ENCODE measurements at regions not wholly inside any gene's neighbourhood (a gene's known extent, or its start where the extent isn't known, plus 50 kb on each side); places are given as distances from the start of the nearest gene placed in this dataset.

DNA sequence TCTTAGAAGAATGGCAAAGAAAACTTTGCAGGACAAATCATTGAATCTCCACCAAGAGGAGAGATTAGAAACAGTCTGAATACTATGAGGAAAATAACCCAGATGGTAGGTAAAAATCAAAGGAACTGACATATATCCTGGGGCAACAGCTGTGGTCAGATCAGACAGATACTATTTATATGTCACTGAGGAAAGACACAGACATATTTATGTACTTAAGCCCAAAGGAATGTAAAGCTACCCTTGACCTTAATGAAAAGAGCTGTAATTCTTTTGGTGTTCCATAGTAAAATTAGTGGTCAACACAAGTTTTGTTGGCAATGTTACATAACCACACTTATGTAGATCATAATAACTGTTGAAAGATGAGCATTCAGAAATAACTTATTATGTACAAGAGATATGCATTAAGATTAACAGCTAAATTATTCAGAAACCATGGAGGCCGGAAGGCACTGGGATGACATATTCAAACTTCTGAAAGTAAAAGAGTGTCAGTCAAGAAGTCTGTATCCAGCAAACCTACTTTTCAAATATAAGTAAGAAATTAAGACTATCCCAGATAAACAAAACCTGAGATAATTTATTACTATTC is 166.1 kb upstream of the SAMSN1 start:
- TF ChIP-seq, protein P1, sequence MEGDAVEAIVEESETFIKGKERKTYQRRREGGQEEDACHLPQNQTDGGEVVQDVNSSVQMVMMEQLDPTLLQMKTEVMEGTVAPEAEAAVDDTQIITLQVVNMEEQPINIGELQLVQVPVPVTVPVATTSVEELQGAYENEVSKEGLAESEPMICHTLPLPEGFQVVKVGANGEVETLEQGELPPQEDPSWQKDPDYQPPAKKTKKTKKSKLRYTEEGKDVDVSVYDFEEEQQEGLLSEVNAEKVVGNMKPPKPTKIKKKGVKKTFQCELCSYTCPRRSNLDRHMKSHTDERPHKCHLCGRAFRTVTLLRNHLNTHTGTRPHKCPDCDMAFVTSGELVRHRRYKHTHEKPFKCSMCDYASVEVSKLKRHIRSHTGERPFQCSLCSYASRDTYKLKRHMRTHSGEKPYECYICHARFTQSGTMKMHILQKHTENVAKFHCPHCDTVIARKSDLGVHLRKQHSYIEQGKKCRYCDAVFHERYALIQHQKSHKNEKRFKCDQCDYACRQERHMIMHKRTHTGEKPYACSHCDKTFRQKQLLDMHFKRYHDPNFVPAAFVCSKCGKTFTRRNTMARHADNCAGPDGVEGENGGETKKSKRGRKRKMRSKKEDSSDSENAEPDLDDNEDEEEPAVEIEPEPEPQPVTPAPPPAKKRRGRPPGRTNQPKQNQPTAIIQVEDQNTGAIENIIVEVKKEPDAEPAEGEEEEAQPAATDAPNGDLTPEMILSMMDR (conservative IDR thresholded peaks at IDR 0.05; ENCODE audit: low read length): no peak
- no peak for TF ChIP-seq EZH2phosphoT487 (IDR thresholded peaks at IDR 0.05; ENCODE audit: borderline replicate concordance)

All from Loucy (cell line).